Hematopoietic multipotent progenitor cell treated with erythropoietin and hydrocortisone succinate and interleukin-3 and kit ligand, for 17 days (in vitro differentiated cells): ENCODE measurements at regions not wholly inside any gene's neighbourhood (a gene's known extent, or its start where the extent isn't known, plus 50 kb on each side); places are given as distances from the start of the nearest gene placed in this dataset.
"Not testable (repeated sequence)": the region's sequence is repeated elsewhere in the genome, so short reads cannot be mapped to it uniquely, and the experiment has no call there.

Source experiments
- DNase-seq: peaks from one replicate; pipeline ENCODE4 v3.0.0-alpha.2; 2015; ENCODE audit warnings: low spot score

- no peak for DNase-seq
Measured at GRCh38 chr3:55296030-55296429, 191.1 kb downstream of the WNT5A start.

- DNase-seq, result no peak
Measured at GRCh38 chr3:55294557-55294956, 192.5 kb downstream of the WNT5A start.

GRCh38 chr3:55292360-55292759, 194.7 kb downstream of the WNT5A start:
- DNase-seq, result no peak

- DNase-seq, result no peak
Measured at GRCh38 chr3:55288657-55289056, 198.4 kb downstream of the WNT5A start.

- no peak for DNase-seq
Measured at GRCh38 chr3:55286693-55287092, 200.4 kb downstream of the WNT5A start.

- no peak for DNase-seq
Measured at GRCh38 chr3:55285156-55285555, 201.9 kb downstream of the WNT5A start.

- DNase-seq, result no peak
Measured at GRCh38 chr3:55283441-55283925, 203.6 kb downstream of the WNT5A start.

GRCh38 chr3:55282994-55283393, 204.1 kb downstream of the WNT5A start:
- no peak for DNase-seq

GRCh38 chr3:55272031-55272645, 215.0 kb downstream of the WNT5A start:
- no peak for DNase-seq

- DNase-seq, result no peak
Measured at GRCh38 chr3:55271549-55271948, 215.6 kb downstream of the WNT5A start.

GRCh38 chr3:55270976-55271375, 216.1 kb downstream of the WNT5A start:
- DNase-seq, result no peak

GRCh38 chr3:55269636-55270035, 217.5 kb downstream of the WNT5A start:
- no peak for DNase-seq

- DNase-seq, result no peak
Measured at GRCh38 chr3:55269096-55269495, 218.0 kb downstream of the WNT5A start.

GRCh38 chr3:55267206-55267930, 219.7 kb downstream of the WNT5A start:
- no peak for DNase-seq

- DNase-seq, result no peak
Measured at GRCh38 chr3:55264919-55265318, 222.2 kb downstream of the WNT5A start.

- DNase-seq, result no peak
Measured at GRCh38 chr3:55252921-55253320, 234.2 kb downstream of the WNT5A start.

GRCh38 chr3:55249156-55249555, 237.9 kb downstream of the WNT5A start:
- DNase-seq, result not testable (repeated sequence)

- no peak for DNase-seq
Measured at GRCh38 chr3:55247666-55248065, 239.4 kb downstream of the WNT5A start.

- DNase-seq, result no peak
Measured at GRCh38 chr3:55246033-55246432, 241.1 kb downstream of the WNT5A start.

- DNase-seq, result no peak
Measured at GRCh38 chr3:55245351-55245750, 241.8 kb downstream of the WNT5A start.

- no peak for DNase-seq
Measured at GRCh38 chr3:55244247-55244646, 242.9 kb downstream of the WNT5A start.

GRCh38 chr3:55243678-55244077, 243.4 kb downstream of the WNT5A start:
- DNase-seq, result no peak

GRCh38 chr3:55242921-55243320, 244.2 kb downstream of the WNT5A start:
- no peak for DNase-seq

GRCh38 chr3:55241098-55241497, 246.0 kb downstream of the WNT5A start:
- no peak for DNase-seq
